ENCODE measurements at regions not wholly inside any gene's neighbourhood (a gene's known extent, or its start where the extent isn't known, plus 50 kb on each side); places are given as distances from the start of the nearest gene placed in this dataset.

DNA sequence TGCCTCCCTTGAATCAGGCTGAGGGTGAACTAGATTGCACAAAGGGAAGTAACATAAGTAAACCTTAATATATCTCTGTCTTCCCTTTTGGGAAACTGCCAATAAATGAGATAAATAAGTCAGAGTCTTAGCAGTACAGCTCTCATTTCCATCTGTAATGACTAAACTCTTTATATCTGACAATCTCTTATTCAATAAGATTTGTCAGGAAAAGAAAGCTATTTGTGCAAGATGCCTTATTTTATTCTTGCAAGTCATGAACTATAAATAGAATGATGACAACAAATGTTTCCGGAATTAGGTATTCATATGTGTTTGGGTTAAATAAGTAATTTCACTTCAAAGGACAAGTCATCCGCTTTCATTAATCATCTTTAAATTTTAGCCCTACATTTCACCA lies 229.2 kb downstream of the PTGER3 start:
- H2BK12ac ChIP-seq (ENCODE audit: low read depth, low read length): no peak overlapping the region
- H3K23me2 ChIP-seq (ENCODE audit: low read depth, low read length): no peaks in the 10 kb centered on the region; the same call in 1 of the 2 replicates
- no peak overlapping the region for H3K18ac ChIP-seq (ENCODE audit: extremely low read depth, low read length)
- CTCF ChIA-PET (ENCODE audit: partially characterized antibody): no interaction called here
- no peaks in the 10 kb centered on the region for H3K9me3 ChIP-seq (ENCODE audit: insufficient read depth in 2 of 2, low read depth in 1 of 2, low read length in 1 of 2)
- no peak for FAIRE-seq
- no peak overlapping the region for H4K8ac ChIP-seq (ENCODE audit: extremely low read depth, insufficient read depth, low read length)
- no peak overlapping the region for H2AFZ ChIP-seq (ENCODE audit: low read length)
- no peaks in the 10 kb centered on the region for H3K36me3 ChIP-seq (ENCODE audit: control insufficient read depth in 2 of 4, insufficient read depth in 4 of 4, low read length in 3 of 4)
- H3K23ac ChIP-seq (ENCODE audit: insufficient read length): no peak overlapping the region
- no peak overlapping the region for H2BK15ac ChIP-seq (ENCODE audit: low read length)
- H3K4ac ChIP-seq (replicated peaks; ENCODE audit: insufficient read length, low read depth, low read length): no peak overlapping the region
- H2BK120ac ChIP-seq (replicated peaks; ENCODE audit: low read depth, low read length): no peak overlapping the region
- POLR2A ChIA-PET (ENCODE audit: partially characterized antibody): no interaction called here
- no peaks in the 10 kb centered on the region for H4K20me1 ChIP-seq (replicated peaks in 1 of 2; ENCODE audit: control insufficient read depth in 1 of 2, insufficient read depth in 2 of 2, low read length in 2 of 2)
- H2BK5ac ChIP-seq (ENCODE audit: low read depth, low read length): no peak overlapping the region
- H3K79me1 ChIP-seq (ENCODE audit: low read depth, low read length): no peaks in the 10 kb centered on the region
- no peak overlapping the region for H3K4me2 ChIP-seq (ENCODE audit: insufficient read depth in 1 of 2, low read depth in 2 of 2, low read length in 2 of 2)
- H3K14ac ChIP-seq (ENCODE audit: insufficient read length): no peak overlapping the region
- WGBS, 2 experiments (ENCODE audit: extremely low coverage in 1 of 2, insufficient coverage in 1 of 2, insufficient read length in 1 of 2, insufficient replicate concordance in 2 of 2, low coverage in 1 of 2, low lambda C conversion rate in 2 of 2, missing lambda C conversion rate in 1 of 2): 94% methylated on average over 2 of the region's 2 CpGs; no CpG with 5 or more reads in 1 of the 2 experiments
- H3K79me2 ChIP-seq (ENCODE audit: control insufficient read depth in 1 of 2, insufficient read depth in 2 of 2, low read length in 2 of 2): no peaks in the 10 kb centered on the region
- H3K4me3 ChIP-seq (ENCODE audit: extremely low read depth in 1 of 4, insufficient read depth in 2 of 4, low read depth in 3 of 4, low read length in 4 of 4): no peak overlapping the region
- DNase-seq (ENCODE audit: low read depth in 1 of 2, low spot score in 2 of 2): no peak
- no peak overlapping the region for H3K27ac ChIP-seq (ENCODE audit: low read depth, low read length)
- no peak overlapping the region for H4K91ac ChIP-seq (replicated peaks; ENCODE audit: insufficient read length, low read length)
- H3K9ac ChIP-seq (replicated peaks in 1 of 4; ENCODE audit: extremely low read depth in 1 of 4, low read depth in 3 of 4, low read length in 3 of 4): no peak overlapping the region
- H2BK20ac ChIP-seq (ENCODE audit: low read length): no peak overlapping the region
- H3K27me3 ChIP-seq (replicated peaks in 1 of 4; ENCODE audit: control insufficient read depth in 3 of 4, extremely low read depth in 1 of 4, insufficient read depth in 3 of 4, low read length in 3 of 4): no peaks in the 10 kb centered on the region
- H2AK5ac ChIP-seq (ENCODE audit: low read depth, low read length): no peak overlapping the region
- H4K5ac ChIP-seq (ENCODE audit: insufficient read length, low read depth, low read length): no peak overlapping the region
- no peaks in the 10 kb centered on the region for H3K4me1 ChIP-seq (replicated peaks in 1 of 4; ENCODE audit: control insufficient read depth in 3 of 4, insufficient read depth in 4 of 4, low read length in 3 of 4)
- H3K56ac ChIP-seq (replicated peaks; ENCODE audit: insufficient read length, low read depth, low read length): no peak overlapping the region
- TF ChIP-seq KDM4A (IDR thresholded peaks at IDR 0.05; ENCODE audit: low read depth, low read length, severe bottlenecking): no peak
- no peak for TF ChIP-seq CEBPB (IDR thresholded peaks at IDR 0.05; ENCODE audit: low read depth, low read length)
- no peak for TF ChIP-seq HDAC2 (IDR thresholded peaks at IDR 0.05; ENCODE audit: borderline replicate concordance in 1 of 2, low read depth in 2 of 2, low read length in 2 of 2)
- no peak for TF ChIP-seq ASH2L (IDR thresholded peaks at IDR 0.05; ENCODE audit: low read length)
- no peak for TF ChIP-seq TBP (IDR thresholded peaks at IDR 0.05; ENCODE audit: low read depth, low read length)
- TF ChIP-seq ZNF274 (IDR thresholded peaks at IDR 0.05; ENCODE audit: borderline replicate concordance, extremely low read depth, low read length): no peak
- no peak for TF ChIP-seq GTF2F1 (IDR thresholded peaks at IDR 0.05; ENCODE audit: borderline replicate concordance, low read depth, low read length)
- no peak for TF ChIP-seq CBX8 (IDR thresholded peaks at IDR 0.05; ENCODE audit: borderline replicate concordance, low read depth, low read length)
- TF ChIP-seq, protein P1, sequence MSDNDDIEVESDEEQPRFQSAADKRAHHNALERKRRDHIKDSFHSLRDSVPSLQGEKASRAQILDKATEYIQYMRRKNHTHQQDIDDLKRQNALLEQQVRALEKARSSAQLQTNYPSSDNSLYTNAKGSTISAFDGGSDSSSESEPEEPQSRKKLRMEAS (IDR thresholded peaks at IDR 0.05): no peak
- TF ChIP-seq GABPA (IDR thresholded peaks at IDR 0.05; ENCODE audit: borderline replicate concordance, insufficient read depth, low read length): no peak
- no peak for TF ChIP-seq CTBP2 (IDR thresholded peaks at IDR 0.05; ENCODE audit: borderline replicate concordance, insufficient read depth, insufficient read length, low read length)
- TF ChIP-seq PHF8 (conservative IDR thresholded peaks at IDR 0.05; ENCODE audit: low read depth, low read length): no peak
- TF ChIP-seq, protein P2, sequence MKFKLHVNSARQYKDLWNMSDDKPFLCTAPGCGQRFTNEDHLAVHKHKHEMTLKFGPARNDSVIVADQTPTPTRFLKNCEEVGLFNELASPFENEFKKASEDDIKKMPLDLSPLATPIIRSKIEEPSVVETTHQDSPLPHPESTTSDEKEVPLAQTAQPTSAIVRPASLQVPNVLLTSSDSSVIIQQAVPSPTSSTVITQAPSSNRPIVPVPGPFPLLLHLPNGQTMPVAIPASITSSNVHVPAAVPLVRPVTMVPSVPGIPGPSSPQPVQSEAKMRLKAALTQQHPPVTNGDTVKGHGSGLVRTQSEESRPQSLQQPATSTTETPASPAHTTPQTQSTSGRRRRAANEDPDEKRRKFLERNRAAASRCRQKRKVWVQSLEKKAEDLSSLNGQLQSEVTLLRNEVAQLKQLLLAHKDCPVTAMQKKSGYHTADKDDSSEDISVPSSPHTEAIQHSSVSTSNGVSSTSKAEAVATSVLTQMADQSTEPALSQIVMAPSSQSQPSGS (IDR thresholded peaks at IDR 0.05; ENCODE audit: low read length): no peak
